ENCODE measurements at regions not wholly inside any gene's neighbourhood (a gene's known extent, or its start where the extent isn't known, plus 50 kb on each side); places are given as distances from the start of the nearest gene placed in this dataset.

GRCh38 chr12:77603946-77604345 is 226.7 kb upstream of the NAV3 start:
- no peak for TF ChIP-seq CTCF (IDR thresholded peaks at IDR 0.05; ENCODE audit: low read depth, low read length)
- no peak for TF ChIP-seq EZH2phosphoT487 (IDR thresholded peaks at IDR 0.05; ENCODE audit: low read depth)
